HS-27A (cell line): ENCODE measurements at regions not wholly inside any gene's neighbourhood (a gene's known extent, or its start where the extent isn't known, plus 50 kb on each side); places are given as distances from the start of the nearest gene placed in this dataset.
A peak's percentile ranks its signal among the peaks of the same experiment; 100 is the strongest.
"Not testable (repeated sequence)": the region's sequence is repeated elsewhere in the genome, so short reads cannot be mapped to it uniquely, and the experiment has no call there.

Source experiments
- DNase-seq: peaks from one replicate; pipeline ENCODE4 v3.0.0-alpha.2; 2012; ENCODE audit warnings: low read depth, missing footprints

DNA sequence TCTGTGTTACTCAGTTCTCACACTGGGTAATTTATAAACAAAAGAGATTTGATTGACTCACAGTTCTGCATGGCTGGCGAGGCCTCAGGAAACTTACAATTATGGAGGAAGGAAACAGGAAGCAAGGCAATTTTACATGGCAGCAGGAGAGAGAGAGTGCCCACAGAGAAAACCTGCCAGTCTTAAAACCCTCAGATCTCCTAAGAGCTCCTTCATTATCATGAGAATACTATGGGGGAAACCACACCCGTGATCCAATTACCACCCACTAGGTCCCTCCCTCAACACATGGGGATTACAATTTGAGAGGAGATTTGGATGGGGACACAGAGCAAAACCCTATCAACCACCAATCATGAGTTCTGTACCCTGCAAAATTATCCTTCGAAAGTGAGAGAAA, 1180.8 kb downstream of the JRKL start:
- no peak for DNase-seq

DNA sequence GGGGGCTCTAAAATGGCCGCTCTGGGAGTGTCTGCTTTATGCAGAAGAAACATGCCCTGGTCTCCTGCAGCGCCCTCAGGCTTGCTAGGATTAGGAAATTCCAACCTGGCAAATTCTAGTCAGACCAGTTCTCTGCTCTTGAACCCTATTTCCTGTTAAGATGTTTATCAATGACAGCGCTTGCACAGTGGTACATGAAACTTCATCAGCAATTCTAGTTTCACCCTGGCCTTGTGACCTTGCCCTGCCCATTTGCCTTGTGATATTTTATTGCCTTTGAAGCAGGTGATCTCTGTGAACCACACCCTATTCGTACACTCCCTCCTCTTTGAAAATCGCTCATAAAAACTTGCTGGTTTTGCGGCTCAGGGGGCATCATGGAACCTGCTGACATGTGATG, 1184.0 kb downstream of the JRKL start:
- DNase-seq: not testable (repeated sequence)

DNA sequence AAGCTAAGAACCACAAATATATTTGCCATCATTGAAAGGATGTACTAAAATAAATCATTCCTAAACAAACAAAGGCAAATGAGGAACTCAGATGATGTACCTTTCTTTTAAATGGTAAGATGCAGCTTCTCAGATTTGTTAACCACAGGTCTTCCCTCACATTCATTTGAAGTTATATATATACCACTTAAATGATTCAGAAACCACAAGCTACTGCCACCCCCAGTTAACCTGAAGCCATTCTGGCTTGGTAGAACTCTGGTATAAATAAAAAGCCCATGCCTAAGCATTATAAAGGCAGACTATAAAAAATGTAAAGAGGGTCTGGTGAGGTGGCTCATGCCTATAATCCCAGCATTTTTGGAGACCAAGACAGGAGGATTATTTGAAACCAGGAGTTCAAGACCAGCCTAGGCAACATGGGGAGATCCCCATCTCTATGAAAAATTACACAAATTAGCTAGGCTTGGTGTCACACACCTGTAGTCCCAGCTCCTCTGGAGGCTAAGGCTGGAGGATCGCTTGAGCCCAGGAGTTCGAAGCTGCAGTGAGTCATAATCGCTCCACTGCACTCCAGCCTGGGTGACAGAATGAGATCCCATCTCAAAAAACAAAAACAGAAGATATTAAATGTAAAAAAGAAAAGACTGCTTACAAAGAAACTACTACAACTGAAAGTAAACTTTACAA, 1185.3 kb downstream of the JRKL start:
- DNase-seq: no peak

DNA sequence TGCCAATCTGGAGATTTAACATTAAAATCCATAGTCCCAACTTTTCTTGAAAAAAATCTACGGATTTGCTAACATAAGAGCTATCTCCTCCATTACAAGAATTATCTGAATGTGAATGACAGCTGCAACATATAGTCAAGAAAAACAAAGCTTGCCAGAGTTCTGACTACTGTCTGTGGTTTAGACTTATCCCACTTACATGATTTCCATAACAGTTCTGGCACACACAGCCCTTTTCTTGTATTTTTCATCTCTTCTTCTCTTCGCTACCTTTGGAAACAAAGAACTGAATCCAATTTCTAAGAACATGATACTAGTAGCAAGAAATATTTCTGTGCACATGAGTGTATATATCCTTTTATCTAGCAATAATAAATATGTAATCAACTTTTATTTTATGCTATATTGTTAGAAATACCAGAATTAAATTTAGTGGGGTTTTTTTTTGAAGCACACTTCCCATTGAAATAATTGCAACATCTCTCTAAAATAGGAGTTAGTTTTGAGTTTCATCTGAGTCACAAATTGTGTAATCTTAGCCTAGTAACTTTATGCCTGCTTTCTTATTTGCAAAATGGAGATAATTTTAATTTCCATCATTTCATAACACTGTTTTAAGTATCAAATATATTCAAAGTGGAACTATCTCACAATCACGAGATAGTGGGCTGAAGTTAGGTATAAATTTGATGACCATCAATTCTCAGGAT, 1217.6 kb downstream of the JRKL start:
- no peak for DNase-seq

DNA sequence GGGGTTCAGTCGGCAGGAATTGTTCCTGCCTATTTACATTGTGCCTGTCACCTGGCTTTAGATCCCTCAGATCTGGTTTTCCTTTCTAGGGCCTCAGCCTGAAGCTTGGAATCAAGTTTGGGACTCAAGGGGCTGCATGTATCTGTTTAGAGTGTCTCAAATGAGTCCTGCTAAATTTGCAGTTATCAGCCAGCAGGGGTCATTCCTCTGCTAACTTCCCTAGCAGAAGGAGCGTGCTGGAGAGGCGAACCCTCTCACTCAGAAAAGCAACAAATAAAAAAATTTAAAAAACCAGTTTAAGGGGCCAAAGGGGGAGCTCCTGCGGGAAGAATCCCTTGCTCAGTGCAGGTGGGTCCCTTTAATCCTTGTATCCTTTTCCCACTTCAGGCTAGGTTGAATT, 1220.2 kb downstream of the JRKL start:
- DNase-seq: no peak

DNA sequence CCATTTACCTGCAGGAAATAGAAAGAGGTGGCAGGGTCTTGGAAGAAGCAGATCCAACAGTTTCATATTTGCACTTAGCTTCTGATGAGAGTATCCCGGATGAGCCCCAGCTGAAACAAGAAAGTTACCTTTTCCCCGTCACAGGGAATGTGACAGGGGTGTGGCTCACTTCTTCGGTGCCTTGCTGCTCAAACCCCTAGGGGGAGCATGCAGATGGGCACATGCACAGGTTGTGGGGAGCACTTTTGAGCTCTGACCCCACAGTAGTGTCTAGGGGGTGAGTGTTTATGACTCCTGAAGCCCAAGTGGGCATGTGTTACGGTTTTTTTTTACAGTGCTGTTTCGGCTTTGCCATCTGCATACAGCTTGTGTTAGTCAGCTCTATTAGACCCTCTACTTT, 1221.0 kb downstream of the JRKL start:
- DNase-seq: no peak

DNA sequence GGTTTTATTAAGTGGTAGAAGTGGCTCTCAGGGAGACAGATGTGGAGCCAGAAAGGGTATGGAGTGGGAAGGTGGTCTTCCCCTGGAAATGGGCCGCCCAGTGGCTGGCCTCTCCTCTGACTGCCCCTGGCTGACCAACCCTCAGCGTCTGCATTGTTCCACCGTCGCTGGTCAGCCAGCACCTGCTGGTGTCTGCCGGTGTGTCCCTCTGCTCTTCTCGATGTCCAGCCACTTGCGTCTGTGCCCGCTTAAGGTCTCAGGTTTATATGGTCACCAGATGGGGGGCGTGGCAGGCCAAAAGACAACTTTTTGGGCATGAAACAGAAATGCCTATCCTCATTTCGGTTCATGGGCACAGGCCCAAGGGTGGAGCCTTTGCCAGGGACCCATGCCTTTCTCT, 1221.5 kb downstream of the JRKL start:
- DNase-seq: no peak

DNA sequence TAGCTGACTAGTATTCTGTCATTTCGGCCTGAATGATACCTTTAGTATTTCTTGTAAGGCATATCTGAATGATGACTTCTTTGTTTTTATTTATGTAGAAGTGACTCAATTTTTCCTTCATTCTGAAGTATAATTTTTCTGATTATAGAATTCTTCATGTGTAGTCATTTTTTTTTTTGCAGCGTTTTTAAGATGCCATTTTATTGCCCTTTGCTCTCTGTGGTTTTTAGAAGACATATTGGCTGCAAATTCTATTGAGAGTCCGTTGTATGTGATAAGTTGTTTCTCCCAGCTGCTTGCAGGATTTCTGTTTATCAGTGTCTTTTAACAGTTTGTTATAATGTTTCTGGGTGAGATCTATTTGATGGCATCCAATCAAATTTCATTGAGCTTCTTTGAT, 1224.8 kb downstream of the JRKL start:
- DNase-seq: peak; percentile 48

DNA sequence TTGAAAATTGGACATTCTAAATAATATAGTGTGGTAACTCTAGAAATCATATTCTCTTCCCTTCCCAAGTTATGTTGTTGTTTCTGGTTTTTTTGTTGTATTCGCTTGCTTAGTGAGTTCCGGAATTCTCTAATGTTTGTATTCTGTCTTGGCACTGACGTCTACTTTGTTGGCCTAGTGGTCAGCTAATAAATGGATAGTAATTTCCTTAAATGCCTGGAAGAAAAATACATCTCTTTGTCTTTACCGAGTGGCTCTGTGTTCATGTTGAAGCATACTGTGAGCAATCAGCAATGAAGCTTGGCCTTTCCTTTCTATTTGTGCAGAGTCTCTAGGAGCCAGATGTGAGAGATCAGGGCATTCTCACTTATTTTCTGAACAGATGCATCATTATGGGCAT, 1225.7 kb downstream of the JRKL start:
- no peak for DNase-seq

DNA sequence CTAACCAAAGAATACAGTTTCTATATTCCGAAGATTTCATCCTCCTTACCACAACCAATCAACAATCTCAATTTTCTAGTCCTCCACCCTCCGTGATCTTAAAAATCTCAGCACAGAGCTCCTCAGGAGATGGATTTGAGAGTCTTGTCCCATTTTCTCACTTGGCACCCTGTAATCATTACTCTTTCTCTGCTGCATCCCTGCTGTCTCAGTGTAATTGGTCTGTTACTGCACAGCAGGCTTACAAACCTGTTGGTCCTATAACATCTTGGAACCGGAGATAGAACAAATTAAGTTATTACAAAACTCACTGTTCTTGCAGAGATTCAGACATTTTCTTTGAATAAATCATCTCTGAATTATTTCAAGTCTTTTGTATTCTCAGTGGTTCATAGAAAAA, 1227.2 kb downstream of the JRKL start:
- no peak for DNase-seq

DNA sequence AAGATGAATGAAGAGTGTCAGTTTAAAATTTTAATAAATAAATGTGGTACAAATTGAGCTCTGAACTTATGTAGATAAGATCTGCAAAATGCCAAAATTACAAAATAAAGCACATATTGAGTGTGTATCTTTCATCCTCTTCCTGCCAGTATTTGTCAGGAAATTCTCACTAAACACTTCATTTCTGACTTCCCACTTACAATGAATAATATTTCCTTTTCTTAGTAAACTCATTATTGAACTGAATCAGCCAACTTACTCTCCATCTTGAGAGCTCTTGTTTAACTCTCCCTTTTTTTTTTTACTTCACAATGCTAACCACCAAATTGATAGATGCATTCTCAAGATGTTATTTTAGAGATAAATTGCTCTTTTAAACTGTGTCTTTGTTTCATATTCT, 1230.2 kb downstream of the JRKL start:
- DNase-seq: no peak

DNA sequence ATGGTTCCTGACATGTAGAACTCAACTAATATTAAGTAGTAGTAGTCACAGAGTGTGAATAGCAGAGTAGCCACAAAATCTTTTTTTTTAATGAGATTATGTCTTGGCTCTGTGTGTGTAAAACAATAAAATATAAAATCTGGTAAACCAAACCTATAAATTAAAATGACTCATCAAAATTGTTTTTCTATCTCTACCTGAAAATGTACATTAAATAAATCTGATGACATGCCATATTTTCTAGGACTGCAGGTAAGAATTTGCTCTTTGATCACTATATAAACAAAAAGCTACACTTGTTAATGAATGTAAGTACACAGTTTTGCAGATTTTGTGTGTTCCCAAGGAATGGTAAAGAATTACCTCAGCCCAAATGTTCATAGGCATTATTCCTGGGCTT, 1231.5 kb downstream of the JRKL start:
- DNase-seq: no peak

DNA sequence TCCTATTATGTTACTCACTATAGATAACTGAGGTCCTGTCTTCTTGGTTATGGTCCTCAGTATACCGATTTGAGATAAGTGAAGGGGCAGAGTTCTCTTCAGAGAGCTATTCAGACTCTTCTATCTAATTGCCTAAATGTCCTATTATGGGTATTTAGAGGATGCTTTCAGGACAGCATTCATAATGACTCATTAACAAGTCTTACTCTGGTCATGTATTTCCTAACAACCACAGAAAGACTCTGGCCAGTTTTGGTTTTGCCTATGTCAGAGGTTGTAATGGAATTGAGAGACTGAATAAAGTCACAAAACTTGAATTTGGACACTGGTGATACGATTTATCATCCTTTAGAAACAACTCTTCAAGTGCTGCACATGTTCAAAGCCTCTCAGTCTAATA, 1233.0 kb downstream of the JRKL start:
- no peak for DNase-seq

DNA sequence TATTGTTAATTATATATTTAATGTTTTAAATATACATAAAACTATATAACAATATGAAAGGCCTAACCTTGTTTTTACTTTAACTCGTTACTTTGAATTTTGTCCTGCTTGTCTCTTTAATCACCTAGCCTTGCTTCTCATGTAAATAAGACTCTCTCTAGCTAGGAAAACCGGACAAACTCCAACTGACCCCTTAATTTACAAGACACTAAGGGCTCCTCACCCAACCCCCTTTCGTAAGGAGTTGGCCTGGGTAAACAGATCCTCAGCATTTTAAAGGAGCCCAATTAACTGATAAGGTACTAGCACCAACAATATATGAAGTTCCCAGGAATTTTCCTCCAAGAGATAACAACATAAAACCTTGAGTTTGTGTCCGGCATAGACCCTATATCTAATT, 1246.9 kb downstream of the JRKL start:
- not testable (repeated sequence) for DNase-seq

DNA sequence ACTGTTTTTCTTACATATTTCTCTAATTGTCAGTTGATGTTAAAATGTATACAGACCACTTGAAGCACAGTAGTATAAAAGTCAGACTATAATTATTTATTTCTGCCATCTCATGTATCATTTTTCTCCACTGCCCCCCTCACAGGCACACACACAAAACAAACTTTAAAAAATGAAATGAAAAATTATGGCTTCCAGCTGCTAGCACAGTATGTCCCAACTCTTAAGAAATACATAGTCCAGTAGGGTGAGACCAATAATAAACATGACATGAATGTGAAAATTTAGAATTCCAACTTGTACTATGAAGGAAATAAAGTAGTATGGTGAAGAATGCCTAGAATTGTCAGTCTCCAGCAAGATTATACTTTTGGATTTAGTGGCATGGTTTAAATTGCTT, 1247.9 kb downstream of the JRKL start:
- DNase-seq: no peak

DNA sequence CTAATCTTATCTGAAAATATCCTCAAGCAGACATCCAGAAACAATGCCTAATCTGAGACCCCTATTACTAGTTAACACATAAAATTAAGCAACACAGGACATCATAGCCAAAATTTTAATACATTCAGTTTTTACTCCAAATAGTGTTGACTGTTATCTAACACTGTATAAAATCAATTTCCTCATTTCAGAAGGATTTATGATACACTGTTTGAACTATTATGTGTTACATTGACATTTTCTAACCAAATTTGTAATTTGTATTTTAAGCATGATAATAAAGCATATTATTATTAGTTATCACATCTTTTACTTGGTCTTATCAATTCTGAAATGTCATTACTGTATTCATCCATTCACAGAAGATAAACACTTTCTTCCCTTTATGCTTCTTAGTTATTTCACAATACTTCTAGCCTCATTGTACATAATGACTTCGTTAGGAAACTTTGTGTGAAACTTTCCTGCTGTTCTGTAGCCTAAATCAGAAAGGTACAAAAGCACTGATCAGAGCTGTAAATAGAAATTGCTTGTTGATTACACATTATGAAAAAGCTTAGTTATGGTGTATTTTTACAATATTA, 1248.9 kb downstream of the JRKL start:
- no peak for DNase-seq

DNA sequence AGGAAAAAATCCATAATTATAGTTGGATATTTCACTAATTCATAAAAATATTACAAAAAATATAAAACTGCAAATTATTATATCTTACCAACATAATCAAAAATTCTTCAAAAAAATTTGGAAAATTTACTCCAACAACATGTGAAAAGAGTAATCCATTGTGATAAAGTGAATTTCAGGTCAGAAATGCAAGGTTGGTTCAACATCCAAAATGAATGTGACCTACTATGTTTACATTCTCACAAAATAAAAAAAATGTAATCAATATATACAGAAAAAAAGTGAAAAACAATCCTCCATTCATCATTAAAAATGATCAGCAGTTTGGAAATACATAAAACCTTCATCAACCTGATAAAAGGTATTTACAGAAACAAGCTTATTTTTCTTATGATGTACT, 1252.2 kb downstream of the JRKL start:
- DNase-seq: no peak

DNA sequence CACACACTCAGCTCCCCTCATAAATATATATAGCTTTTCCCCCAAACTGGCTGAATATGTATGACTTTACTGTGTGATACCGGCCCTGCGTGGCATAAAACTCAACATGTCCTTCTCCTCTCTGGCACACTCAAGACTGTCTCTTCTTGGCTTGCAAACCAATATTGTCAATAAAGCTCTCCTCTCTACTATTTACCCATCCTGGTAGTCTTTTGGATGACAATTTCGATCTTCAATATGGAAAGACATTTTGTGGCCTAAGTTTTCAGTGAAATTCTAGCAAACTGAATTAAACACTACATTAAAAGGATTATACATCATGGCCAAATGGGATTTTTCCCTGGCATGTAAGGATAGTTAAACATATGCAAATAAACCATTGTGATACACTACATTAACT, 1255.9 kb downstream of the JRKL start:
- DNase-seq: no peak

DNA sequence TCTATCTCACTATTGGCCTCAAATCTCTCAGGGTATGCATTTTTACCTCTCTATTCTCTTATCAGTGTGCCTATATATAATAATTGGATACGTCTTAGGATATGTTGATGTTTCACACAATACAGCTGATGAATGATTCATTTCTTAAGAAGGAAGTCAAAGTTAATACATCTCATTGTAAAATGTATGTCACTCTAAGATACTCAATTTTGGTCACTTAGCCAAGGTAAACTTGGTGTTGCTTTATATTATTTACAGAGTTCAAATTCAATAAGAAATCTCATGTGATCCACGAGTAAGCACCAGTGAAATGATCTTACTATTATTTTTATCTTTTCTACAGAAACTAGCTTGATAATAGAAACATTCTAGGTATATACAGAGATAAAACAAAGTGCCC, 1266.5 kb downstream of the JRKL start:
- no peak for DNase-seq

DNA sequence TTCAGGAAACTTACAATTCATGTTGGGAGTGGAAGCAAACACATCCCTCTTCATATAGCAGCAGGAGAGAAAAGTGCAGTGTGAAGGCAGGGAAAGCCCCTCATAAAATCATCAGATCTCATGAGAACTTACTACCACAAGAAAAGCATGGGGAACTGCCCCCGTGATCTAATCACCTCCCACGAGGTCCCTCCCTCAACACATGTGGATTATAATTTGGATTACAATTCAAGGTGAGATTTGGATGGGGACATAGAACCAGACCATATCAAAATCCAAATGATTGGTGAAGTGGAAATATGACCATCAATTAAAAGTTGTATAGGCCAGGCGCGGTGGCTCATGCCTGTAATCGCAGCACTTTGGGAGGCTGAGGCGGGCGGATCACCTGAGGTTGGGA, 1268.0 kb downstream of the JRKL start:
- no peak for DNase-seq

DNA sequence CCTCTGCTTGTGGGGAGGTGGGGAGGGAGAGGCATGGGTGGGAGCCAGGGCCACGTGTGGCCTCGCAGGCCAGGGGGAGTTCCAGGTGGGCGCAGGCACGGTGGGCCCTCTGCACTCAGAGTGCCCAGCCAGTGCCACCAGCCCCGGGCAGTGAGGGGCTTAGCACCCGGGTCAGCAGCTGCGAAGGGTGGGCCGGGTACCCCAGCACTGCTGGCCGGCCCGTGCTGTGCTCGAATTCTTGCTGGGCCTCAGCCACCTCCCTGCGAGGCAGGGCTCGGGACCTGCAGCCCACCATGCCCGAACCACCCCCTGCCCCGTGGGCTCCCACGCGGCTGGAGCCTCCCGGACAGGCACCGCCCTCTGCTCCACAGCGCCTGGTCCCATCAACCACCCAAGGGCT, 1277.2 kb downstream of the JRKL start:
- DNase-seq: no peak

DNA sequence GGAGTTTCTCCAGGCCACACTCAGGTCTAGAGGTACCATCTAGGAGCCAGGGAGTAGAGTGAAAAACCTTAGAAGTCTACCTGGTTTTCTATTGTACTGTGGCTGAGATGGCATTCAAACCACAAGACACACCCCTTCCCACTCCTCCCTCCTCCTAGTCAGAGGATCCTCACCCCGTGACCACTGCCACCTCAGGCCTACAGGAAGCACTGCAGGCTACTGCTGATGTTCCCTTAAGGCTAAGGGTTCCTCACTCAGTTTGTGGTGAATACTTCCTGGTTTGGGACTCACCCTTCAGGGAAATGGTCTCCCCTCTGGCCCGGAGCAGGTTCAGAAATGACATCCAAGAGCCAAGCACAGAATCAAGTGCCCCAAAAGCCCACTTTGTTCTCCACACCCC, 1293.9 kb downstream of the JRKL start:
- no peak for DNase-seq
